Stimulated activated CD8-positive, alpha-beta memory T cell treated with anti-CD3 and anti-CD28 coated beads, Interleukin-7, amount 100 ng/mL, for 48 hours (primary cell): ENCODE measurements at regions not wholly inside any gene's neighbourhood (a gene's known extent, or its start where the extent isn't known, plus 50 kb on each side); places are given as distances from the start of the nearest gene placed in this dataset.

Source experiments
- DNase-seq, 2 donors: peaks; one replicate each; pipeline ENCODE4 v3.0.0-alpha.2; 2020; ENCODE audit warnings: low read depth in 1 of 2; ENCODE audit errors: extremely low read depth in 1 of 2

DNA sequence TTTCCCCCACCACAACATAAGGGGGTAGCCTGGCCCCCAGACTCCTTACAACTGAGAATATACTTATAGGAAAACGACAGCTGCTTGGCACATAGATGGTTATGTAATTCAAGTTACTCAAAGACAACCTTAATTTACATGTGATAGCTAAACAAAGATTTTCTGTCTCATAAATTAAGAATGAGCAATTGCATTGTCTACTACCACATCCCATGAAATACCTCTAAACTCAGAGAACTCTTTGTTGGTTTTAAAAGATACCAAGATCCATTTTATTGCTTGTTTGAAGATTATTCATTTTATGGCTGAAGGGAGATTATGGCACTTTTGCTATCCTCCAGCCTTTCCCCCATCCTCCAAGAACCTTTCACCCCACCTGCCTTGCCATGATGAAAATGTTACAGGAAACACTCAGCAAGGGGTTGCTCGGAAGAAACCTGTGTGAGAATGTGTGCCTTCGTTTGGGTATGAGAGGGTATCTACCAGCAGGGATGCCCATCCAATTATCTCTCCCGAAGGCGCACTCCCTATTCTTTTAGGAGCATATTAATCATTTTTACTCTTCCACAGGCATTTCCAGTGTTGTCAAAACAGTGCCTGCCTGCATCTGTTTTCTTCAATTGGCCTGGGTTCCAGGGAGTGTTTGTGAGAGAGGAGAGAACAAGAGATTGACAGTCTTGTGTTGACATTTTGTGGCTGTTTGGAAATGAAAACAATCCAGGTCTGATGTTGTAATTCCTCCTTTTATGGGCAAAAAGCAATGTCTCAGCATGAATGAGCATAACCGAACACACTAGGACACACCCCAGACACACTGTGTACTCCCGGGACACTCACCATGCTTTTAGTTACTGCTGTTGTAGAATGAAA lies 208.0 kb upstream of the ANKRD55 start:
- no peak for DNase-seq

GRCh38 chr5:56434986-56435385 lies 201.9 kb upstream of the ANKRD55 start:
- DNase-seq = no peak

- DNase-seq = no peak
Observed at GRCh38 chr5:56433039-56433617, 200.0 kb upstream of the ANKRD55 start.

DNA sequence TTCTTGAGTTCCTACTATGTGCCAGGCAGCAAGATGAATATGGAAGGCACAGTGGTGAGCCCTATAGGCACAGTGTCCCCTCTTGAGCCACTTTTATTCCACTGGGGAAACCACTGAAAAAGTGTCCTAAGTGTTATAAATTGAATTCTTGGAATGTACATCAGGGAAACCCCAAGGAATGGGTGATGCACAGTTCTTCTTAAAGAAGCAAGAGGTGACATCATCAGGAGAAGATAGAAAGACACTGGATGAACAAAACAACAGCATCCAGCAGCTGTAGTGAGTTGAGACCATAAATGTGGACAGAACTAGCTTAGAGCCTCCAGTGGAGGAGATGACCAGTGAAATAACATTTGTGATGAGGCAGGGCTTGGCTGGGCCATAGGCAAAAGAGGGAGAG lies 199.2 kb upstream of the ANKRD55 start:
- DNase-seq = no peak

GRCh38 chr5:56430422-56430821 lies 197.3 kb upstream of the ANKRD55 start:
- no peak for DNase-seq

DNA sequence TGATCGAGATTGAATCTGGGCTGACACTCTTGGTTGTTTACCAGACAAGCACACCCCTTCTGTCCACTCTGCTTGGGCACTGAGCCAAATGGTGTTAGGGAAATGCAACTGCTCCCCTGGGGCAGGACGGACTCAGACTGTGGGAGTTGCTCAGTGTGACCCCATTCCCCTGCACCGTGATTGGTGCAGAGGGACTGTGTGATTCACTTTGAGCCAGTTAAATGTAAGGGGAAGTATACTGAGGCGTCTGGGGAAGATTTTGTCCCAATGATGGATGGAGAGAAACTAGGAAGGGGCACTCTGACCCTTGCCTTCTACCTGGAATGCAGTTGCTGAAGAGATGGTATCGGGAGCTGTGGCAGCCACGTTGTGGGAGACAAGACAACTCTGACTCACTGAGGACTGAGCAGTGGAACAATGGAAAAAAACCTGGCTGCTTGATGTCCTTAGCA lies 196.0 kb upstream of the ANKRD55 start:
- no peak for DNase-seq

- no peak for DNase-seq
Observed at GRCh38 chr5:56426693-56427092, 193.6 kb upstream of the ANKRD55 start.

GRCh38 chr5:56422076-56422762 lies 189.1 kb upstream of the ANKRD55 start:
- DNase-seq = no peak

- no peak for DNase-seq
Observed at GRCh38 chr5:56421246-56422075, 188.3 kb upstream of the ANKRD55 start.

GRCh38 chr5:56420323-56420722 lies 187.2 kb upstream of the ANKRD55 start:
- DNase-seq = no peak

GRCh38 chr5:56419667-56420066 lies 186.5 kb upstream of the ANKRD55 start:
- DNase-seq = no peak

GRCh38 chr5:56415356-56415765 lies 182.2 kb upstream of the ANKRD55 start:
- no peak for DNase-seq

DNA sequence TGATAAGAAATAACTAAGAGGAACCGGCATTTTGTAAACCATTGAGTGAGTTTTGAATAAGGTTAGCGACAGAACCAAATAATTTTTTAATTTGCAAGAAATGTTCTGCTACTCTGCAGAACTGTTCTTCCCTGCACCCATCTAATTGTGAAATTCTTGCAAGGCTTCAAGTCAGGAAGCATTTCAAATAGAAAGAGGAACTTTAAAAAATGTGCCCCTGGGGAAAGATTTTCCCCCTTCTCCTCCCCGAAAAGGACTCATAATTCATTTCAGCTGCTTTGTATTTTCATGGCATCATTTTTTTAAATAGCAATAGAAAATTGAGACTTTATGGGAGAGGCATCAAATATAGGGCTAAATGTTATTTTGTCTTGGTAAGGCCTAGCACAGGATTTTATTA lies 180.9 kb upstream of the ANKRD55 start:
- DNase-seq = no peak

- DNase-seq = no peak
Observed at GRCh38 chr5:56413546-56413945, 180.4 kb upstream of the ANKRD55 start.

- no peak for DNase-seq
Observed at GRCh38 chr5:56412601-56413379, 179.7 kb upstream of the ANKRD55 start.

GRCh38 chr5:56410696-56411095 lies 177.6 kb upstream of the ANKRD55 start:
- DNase-seq = no peak

- no peak for DNase-seq
Observed at GRCh38 chr5:56409331-56410190, 176.4 kb upstream of the ANKRD55 start.

GRCh38 chr5:56406838-56407237 lies 173.7 kb upstream of the ANKRD55 start:
- no peak for DNase-seq

DNA sequence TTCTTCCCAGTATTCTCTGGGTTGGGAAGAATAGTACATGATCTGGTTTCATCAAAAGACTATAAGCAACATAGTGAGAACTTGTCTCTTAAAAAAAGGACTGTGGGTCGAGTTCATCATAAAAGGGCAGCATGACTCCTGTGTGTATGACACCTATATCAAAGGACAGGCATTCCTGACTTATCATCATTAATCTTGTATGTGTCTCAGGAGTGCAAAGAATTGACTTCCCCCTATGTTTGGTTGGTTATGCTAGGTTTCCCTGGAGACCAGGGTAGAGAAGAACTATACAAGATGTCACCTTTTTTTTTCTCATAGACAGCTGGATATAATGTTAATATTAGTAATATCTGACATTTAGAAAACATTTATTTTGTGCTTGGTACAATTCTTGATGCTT lies 173.1 kb upstream of the ANKRD55 start:
- no peak for DNase-seq
